ENCODE measurements at regions not wholly inside any gene's neighbourhood (a gene's known extent, or its start where the extent isn't known, plus 50 kb on each side); places are given as distances from the start of the nearest gene placed in this dataset.

- Histone ChIP-seq H3K36me3 (no peaks in the 10 kb centered on the region), H3K4me1 (no peaks in the 10 kb centered on the region), H3K27ac (no peak overlapping the region), H3K27me3 (no peaks in the 10 kb centered on the region), H3K9me3 (no peaks in the 10 kb centered on the region), H3K4me3 (no peak overlapping the region)
- no peak for DNase-seq (ENCODE audit: extremely low spot score in 2 of 2)
- intact Hi-C loops (cut with DNase I), result no loop called here
- no peak for TF ChIP-seq POLR2AphosphoS5 (IDR thresholded peaks at IDR 0.05; ENCODE audit: insufficient read depth in 1 of 2, low read depth in 1 of 2)
- TF ChIP-seq CTCF (IDR thresholded peaks at IDR 0.05), result no peak
- TF ChIP-seq POLR2A (IDR thresholded peaks at IDR 0.05), result no peak
These were observed 161.5 kb upstream of the TPM1 start for GRCh38 chr15:62881056-62881455.

GRCh38 chr15:62883938-62884479 lies 158.5 kb upstream of the TPM1 start:
- Histone ChIP-seq H3K27ac (no peak overlapping the region), H3K36me3 (no peaks in the 10 kb centered on the region), H3K4me3 (no peak overlapping the region), H3K27me3 (no peaks in the 10 kb centered on the region), H3K4me1 (peaks cover 9% of the 10 kb centered on the region), H3K9me3 (no peaks in the 10 kb centered on the region)
- no peak for DNase-seq (ENCODE audit: extremely low spot score in 2 of 2)
- intact Hi-C loops (cut with DNase I), result no loop called here
- TF ChIP-seq POLR2A (IDR thresholded peaks at IDR 0.05) (no peak), POLR2AphosphoS5 (IDR thresholded peaks at IDR 0.05; ENCODE audit: insufficient read depth in 1 of 2, low read depth in 1 of 2) (peak; percentile 56 to 73), CTCF (IDR thresholded peaks at IDR 0.05) (peak in 1 of 3 experiments; percentile 20)

- TF ChIP-seq POLR2AphosphoS5 (IDR thresholded peaks at IDR 0.05; ENCODE audit: insufficient read depth in 1 of 2, low read depth in 1 of 2) (no peak), POLR2A (IDR thresholded peaks at IDR 0.05) (no peak), CTCF (IDR thresholded peaks at IDR 0.05) (no peak)
- no peak overlapping the region for H3K27ac ChIP-seq
- intact Hi-C loops (cut with DNase I), result no loop called here
- H3K27me3 ChIP-seq, result no peaks in the 10 kb centered on the region
- no peak overlapping the region for H3K4me3 ChIP-seq
- DNase-seq (ENCODE audit: extremely low spot score in 2 of 2), result no peak
- H3K9me3 ChIP-seq, result no peaks in the 10 kb centered on the region
- H3K36me3 ChIP-seq, result no peaks in the 10 kb centered on the region
- peaks cover 13% of the 10 kb centered on the region for H3K4me1 ChIP-seq
These were observed 156.0 kb upstream of the TPM1 start for GRCh38 chr15:62886431-62887071.

- TF ChIP-seq CTCF (IDR thresholded peaks at IDR 0.05) (no peak), POLR2AphosphoS5 (IDR thresholded peaks at IDR 0.05; ENCODE audit: insufficient read depth in 1 of 2, low read depth in 1 of 2) (no peak), POLR2A (IDR thresholded peaks at IDR 0.05) (no peak)
- DNase-seq (ENCODE audit: extremely low spot score in 2 of 2), result no peak
- H3K4me3 ChIP-seq, result no peak overlapping the region
- no peaks in the 10 kb centered on the region for H3K9me3 ChIP-seq
- no peaks in the 10 kb centered on the region for H3K27me3 ChIP-seq
- intact Hi-C loops (cut with DNase I), result no loop called here
- H3K27ac ChIP-seq, result no peak overlapping the region
- H3K4me1 ChIP-seq, result peaks cover 13% of the 10 kb centered on the region
- no peaks in the 10 kb centered on the region for H3K36me3 ChIP-seq
These were observed 155.4 kb upstream of the TPM1 start for GRCh38 chr15:62887113-62887570.

GRCh38 chr15:62888623-62889022 lies 153.9 kb upstream of the TPM1 start:
- no peaks in the 10 kb centered on the region for H3K9me3 ChIP-seq
- H3K27me3 ChIP-seq, result no peaks in the 10 kb centered on the region
- intact Hi-C loops (cut with DNase I), result no loop called here
- no peak overlapping the region for H3K4me3 ChIP-seq
- TF ChIP-seq CTCF (IDR thresholded peaks at IDR 0.05) (no peak), POLR2AphosphoS5 (IDR thresholded peaks at IDR 0.05; ENCODE audit: insufficient read depth in 1 of 2, low read depth in 1 of 2) (no peak), POLR2A (IDR thresholded peaks at IDR 0.05) (no peak)
- DNase-seq (ENCODE audit: extremely low spot score in 2 of 2), result no peak
- H3K36me3 ChIP-seq, result no peaks in the 10 kb centered on the region
- peaks cover 13% of the 10 kb centered on the region for H3K4me1 ChIP-seq
- H3K27ac ChIP-seq, result no peak overlapping the region
